GM13976 (cell line): ENCODE measurements at regions not wholly inside any gene's neighbourhood (a gene's known extent, or its start where the extent isn't known, plus 50 kb on each side); places are given as distances from the start of the nearest gene placed in this dataset.

Experiments used
- DNase-seq: peaks from one replicate; pipeline ENCODE4 v3.0.0; 2012; ENCODE audit warnings: low spot score
- in situ Hi-C: fragments of 300-500 bp; cut with MboI; formaldehyde crosslinking; loops from one replicate; pipeline ENCODE4 v1.12.0; 2022; ENCODE audit warnings: low sequenced_read_pairs, mixed read lengths, inconsistent platforms; ENCODE audit not compliant: unreplicated experiment
- TF ChIP-seq, protein P1 (sequence below): IDR thresholded peaks from 2 replicates; pipeline ENCODE4 v1.5.1; 2012; ENCODE audit warnings: borderline replicate concordance, mild to moderate bottlenecking; ENCODE audit not compliant: insufficient read depth; ENCODE audit errors: extremely low read depth, missing control alignments, control extremely low read depth

DNA sequence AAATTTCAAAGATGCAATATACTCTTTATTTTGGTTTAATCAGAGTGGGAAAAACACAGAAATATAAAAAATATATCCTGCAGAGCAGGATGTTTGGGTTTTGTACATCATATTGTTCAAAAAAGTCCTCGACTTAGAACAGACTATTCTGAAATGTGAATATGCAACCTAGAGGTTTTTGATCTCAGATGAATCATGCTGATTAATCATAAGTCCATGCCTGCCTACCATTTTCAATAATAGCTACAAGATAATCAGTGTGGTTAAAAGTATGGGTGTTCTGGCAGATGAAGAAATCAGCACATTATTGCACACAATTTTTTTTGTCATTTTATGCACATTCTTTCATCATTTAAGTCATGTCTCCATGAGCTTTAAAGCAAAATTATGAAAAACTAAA, 1261.0 kb upstream of the NXPH2 start:
- no peak for DNase-seq
- in situ Hi-C loops = no loop called here
- TF ChIP-seq, protein P1, sequence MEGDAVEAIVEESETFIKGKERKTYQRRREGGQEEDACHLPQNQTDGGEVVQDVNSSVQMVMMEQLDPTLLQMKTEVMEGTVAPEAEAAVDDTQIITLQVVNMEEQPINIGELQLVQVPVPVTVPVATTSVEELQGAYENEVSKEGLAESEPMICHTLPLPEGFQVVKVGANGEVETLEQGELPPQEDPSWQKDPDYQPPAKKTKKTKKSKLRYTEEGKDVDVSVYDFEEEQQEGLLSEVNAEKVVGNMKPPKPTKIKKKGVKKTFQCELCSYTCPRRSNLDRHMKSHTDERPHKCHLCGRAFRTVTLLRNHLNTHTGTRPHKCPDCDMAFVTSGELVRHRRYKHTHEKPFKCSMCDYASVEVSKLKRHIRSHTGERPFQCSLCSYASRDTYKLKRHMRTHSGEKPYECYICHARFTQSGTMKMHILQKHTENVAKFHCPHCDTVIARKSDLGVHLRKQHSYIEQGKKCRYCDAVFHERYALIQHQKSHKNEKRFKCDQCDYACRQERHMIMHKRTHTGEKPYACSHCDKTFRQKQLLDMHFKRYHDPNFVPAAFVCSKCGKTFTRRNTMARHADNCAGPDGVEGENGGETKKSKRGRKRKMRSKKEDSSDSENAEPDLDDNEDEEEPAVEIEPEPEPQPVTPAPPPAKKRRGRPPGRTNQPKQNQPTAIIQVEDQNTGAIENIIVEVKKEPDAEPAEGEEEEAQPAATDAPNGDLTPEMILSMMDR = no peak

DNA sequence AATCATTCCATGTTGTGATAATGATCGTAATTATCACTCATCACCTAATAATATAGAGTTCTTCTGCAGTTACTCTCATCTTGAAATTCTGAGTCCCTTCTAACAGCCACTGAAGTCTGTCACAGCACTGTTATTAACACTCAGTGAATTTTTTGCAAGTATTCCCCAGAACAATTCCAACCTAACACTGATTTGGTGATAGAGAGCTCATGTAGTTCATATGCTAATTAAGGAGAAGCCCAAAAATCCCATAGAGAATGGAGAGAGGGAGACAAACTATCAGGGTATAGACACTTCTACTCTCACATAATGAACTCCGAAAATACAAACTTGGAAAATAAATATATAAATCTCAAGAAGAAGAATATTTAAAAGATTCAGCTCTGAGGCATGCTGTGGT, 1253.4 kb upstream of the NXPH2 start:
- DNase-seq = no peak
- in situ Hi-C loops = no loop called here
- TF ChIP-seq, protein P1 = no peak

DNA sequence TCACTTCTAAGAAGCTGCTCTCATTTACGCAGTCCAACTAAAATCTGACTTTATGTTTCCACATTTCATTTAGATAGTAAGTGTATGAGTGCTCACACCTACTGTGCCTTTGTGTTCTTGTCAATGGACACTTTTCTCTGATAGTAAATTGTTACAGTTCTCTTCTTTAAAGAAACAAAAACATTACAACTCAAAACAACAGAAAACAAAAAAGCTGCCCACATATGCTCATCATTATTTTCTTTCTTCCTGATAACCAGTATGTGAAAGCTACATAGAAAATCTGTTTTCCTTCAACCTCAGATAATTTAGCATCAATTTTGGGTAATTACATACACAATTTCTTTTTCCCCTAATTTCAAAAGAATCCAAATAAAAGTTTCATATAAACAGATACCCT, 1247.8 kb upstream of the NXPH2 start:
- in situ Hi-C loops = no loop called here
- TF ChIP-seq, protein P1 = no peak
- no peak for DNase-seq

DNA sequence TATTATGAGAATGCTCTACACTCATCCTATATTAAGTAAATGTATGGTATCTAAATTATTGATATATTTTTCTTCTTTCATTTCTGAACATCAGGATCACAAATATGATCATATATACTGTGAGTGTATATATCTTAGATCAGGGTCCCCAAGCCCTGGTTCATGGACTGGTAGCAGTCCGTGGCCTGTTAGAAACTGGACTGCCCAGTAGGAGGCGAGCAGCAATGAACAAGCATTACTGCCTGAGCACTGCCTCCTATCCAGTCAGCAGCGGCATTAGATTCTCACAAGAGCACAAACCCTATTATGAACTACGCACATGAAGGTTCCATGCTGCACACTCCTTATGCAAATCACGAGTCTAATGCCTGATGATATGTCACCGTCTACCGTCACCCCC, 1247.1 kb upstream of the NXPH2 start:
- TF ChIP-seq, protein P1 = no peak
- DNase-seq = no peak
- in situ Hi-C loops = no loop called here

GRCh38 chr2:140023291-140023690, 1243.1 kb upstream of the NXPH2 start:
- TF ChIP-seq, protein P1 = no peak
- DNase-seq = no peak
- in situ Hi-C loops = no loop called here

GRCh38 chr2:140018541-140018940, 1238.4 kb upstream of the NXPH2 start:
- in situ Hi-C loops = no loop called here
- no peak for DNase-seq
- TF ChIP-seq, protein P1 = no peak

- TF ChIP-seq, protein P1 = no peak
- DNase-seq = no peak
- in situ Hi-C loops = no loop called here
Measured at GRCh38 chr2:140014204-140014546, 1234.0 kb upstream of the NXPH2 start.
